SK-N-SH (cell line): ENCODE measurements at regions not wholly inside any gene's neighbourhood (a gene's known extent, or its start where the extent isn't known, plus 50 kb on each side); places are given as distances from the start of the nearest gene placed in this dataset.

ENCODE experiments used
- CTCF ChIA-PET: fragments of 300-600, 350-600 bp; formaldehyde crosslinking; extraction: SDS; loops from one replicate; lab custom pipeline; 2021; lab: Yijun Ruan, JAX
- POLR2A ChIA-PET: fragments of 350-600 bp; sonication (Branson Sonifier 250); formaldehyde crosslinking; extraction: SDS; loops from one replicate; lab custom pipeline; 2020; ENCODE audit warnings: antibody characterized with exemption, inconsistent platforms; lab: Yijun Ruan, JAX
- DNase-seq: peaks from one replicate; pipeline ENCODE4 v3.0.0; 2012
- H2AFZ ChIP-seq: fragments of 200-600 bp; sonication (generic); 2 replicates; pipeline ENCODE4 v1.8.1; 2016; ENCODE audit warnings: antibody characterized with exemption, mild to moderate bottlenecking, low read depth
- H3F3A ChIP-seq: fragments of 200-600 bp; sonication (generic); replicated peaks from 2 replicates; pipeline ENCODE3; 2016; ENCODE audit warnings: antibody characterized with exemption, mild to moderate bottlenecking; ENCODE audit not compliant: insufficient read depth
- H3K27ac ChIP-seq, 2 experiments: fragments of 200-500 bp in 1 of 2; fragments of 200-600 bp in 1 of 2; sonication (Bioruptor generic) in 1 of 2; sonication (generic), shearing (Covaris generic) in 1 of 2; 2 replicates each; pipeline versions ENCODE4 v1.5.1 to v1.6.1; 2014 to 2016; ENCODE audit warnings: low read depth in 2 of 2, inconsistent platforms in 1 of 2, low read length in 1 of 2, mild to moderate bottlenecking in 1 of 2, mixed read lengths in 1 of 2
- H3K27me3 ChIP-seq: fragments of 200-600 bp; sonication (generic), shearing (Covaris generic); 2 replicates; pipeline ENCODE4 v1.6.1; 2016; ENCODE audit warnings: mixed run types; ENCODE audit not compliant: insufficient read depth
- H3K36me3 ChIP-seq, 2 experiments: fragments of 200-500 bp in 1 of 2; fragments of 200-600 bp in 1 of 2; sonication (Bioruptor generic) in 1 of 2; sonication (generic) in 1 of 2; replicated peaks in 1 of 2; 2 replicates each; pipeline versions ENCODE3 to v1.5.1; 2014 to 2016; ENCODE audit warnings: low read length in 1 of 2, mild to moderate bottlenecking in 1 of 2; ENCODE audit not compliant: insufficient read depth in 2 of 2, control insufficient read depth in 1 of 2
- H3K4me1 ChIP-seq, 2 experiments: fragments of 200-500 bp in 1 of 2; fragments of 200-600 bp in 1 of 2; sonication (Bioruptor generic) in 1 of 2; sonication (generic), shearing (Covaris generic) in 1 of 2; 2 replicates each; pipeline versions ENCODE4 v1.5.1 to v1.6.1; 2014 to 2016; ENCODE audit warnings: low read depth in 1 of 2, low read length in 1 of 2, mixed run types in 1 of 2; ENCODE audit not compliant: insufficient read depth in 2 of 2, control insufficient read depth in 1 of 2
- H3K4me2 ChIP-seq: fragments of 200-600 bp; sonication (generic), shearing (Covaris generic); 2 replicates; pipeline ENCODE4 v1.6.1; 2017; ENCODE audit warnings: mixed run types
- H3K4me3 ChIP-seq, 2 experiments: fragments of 200-500 bp in 1 of 2; fragments of 200-600 bp in 1 of 2; sonication (Bioruptor generic) in 1 of 2; sonication (generic), shearing (Covaris generic) in 1 of 2; 2 replicates each; pipeline versions ENCODE4 v1.5.1 to v1.8.1; 2014 to 2016; ENCODE audit warnings: low read depth in 2 of 2, inconsistent platforms in 1 of 2, low read length in 1 of 2, mild to moderate bottlenecking in 1 of 2, mixed read lengths in 1 of 2, moderate library complexity in 1 of 2
- H3K79me2 ChIP-seq: fragments of 200-600 bp; sonication (generic); 2 replicates; pipeline ENCODE4 v1.8.1; 2017; ENCODE audit warnings: mild to moderate bottlenecking; ENCODE audit not compliant: insufficient read depth
- H3K9ac ChIP-seq: fragments of 200-600 bp; sonication (generic); 2 replicates; pipeline ENCODE4 v1.6.1; 2017; ENCODE audit warnings: mixed run types
- H3K9me2 ChIP-seq: fragments of 200-600 bp; sonication (generic); 2 replicates; pipeline ENCODE4 v1.6.1; 2017; ENCODE audit warnings: mixed run types
- H3K9me3 ChIP-seq: fragments of 200-600 bp; sonication (generic); 2 replicates; pipeline ENCODE4 v1.6.1; 2017; ENCODE audit warnings: mixed run types, mild to moderate bottlenecking, moderate library complexity
- H4K20me1 ChIP-seq: fragments of 200-600 bp; sonication (generic); 2 replicates; pipeline ENCODE4 v1.6.1; 2017; ENCODE audit warnings: mild to moderate bottlenecking, mixed run types; ENCODE audit not compliant: insufficient read depth
- CHD2 ChIP-seq: fragments of 150-350 bp; IDR thresholded peaks from 2 replicates; pipeline ENCODE4 v1.6.1; 2018; ENCODE audit warnings: low read length; ENCODE audit not compliant: partially characterized antibody
- EP300 ChIP-seq, 2 experiments: IDR thresholded peaks; 2 replicates each; pipeline versions ENCODE4 v1.4.0 to v1.6.1; 2012; ENCODE audit warnings: borderline replicate concordance in 1 of 2, low read depth in 1 of 2, low read length in 1 of 2
- EZH2phosphoT487 ChIP-seq: fragments of 200-600 bp; sonication (generic); IDR thresholded peaks from 2 replicates; pipeline ENCODE4 v1.6.1; 2017; ENCODE audit warnings: low read depth, mixed run types, mild to moderate bottlenecking, antibody characterized with exemption, moderate library complexity, borderline replicate concordance
- FOXJ3 ChIP-seq: sonication (generic); formaldehyde crosslinking; IDR thresholded peaks from 2 replicates; pipeline ENCODE4 v1.5.1; 2020; ENCODE audit warnings: mild to moderate bottlenecking, missing genetic modification reagents
- GATA2 ChIP-seq: sonication (generic); formaldehyde crosslinking; IDR thresholded peaks from 2 replicates; pipeline ENCODE4 v1.5.0; 2020; ENCODE audit warnings: mild to moderate bottlenecking, missing genetic modification reagents
- MEF2A ChIP-seq: IDR thresholded peaks from 2 replicates; pipeline ENCODE4 v1.4.0; 2012; ENCODE audit warnings: low read depth, borderline replicate concordance
- MXI1 ChIP-seq: IDR thresholded peaks from 2 replicates; pipeline ENCODE4 v1.6.1; 2012; ENCODE audit warnings: mild to moderate bottlenecking, low read depth, low read length, improper control_type of control experiment
- NFIC ChIP-seq: IDR thresholded peaks from 2 replicates; pipeline ENCODE4 v1.4.0; 2012; ENCODE audit warnings: borderline replicate concordance
- NRF1 ChIP-seq: IDR thresholded peaks from 2 replicates; pipeline ENCODE4 v1.6.1; 2012; ENCODE audit warnings: low read depth, mild to moderate bottlenecking, low read length
- PBX3 ChIP-seq: IDR thresholded peaks from 2 replicates; pipeline ENCODE4; 2012
- POLR2AphosphoS5 ChIP-seq: IDR thresholded peaks from 2 replicates; pipeline ENCODE4 v1.6.1; 2012; ENCODE audit warnings: low read depth, low read length
- RFX5 ChIP-seq: IDR thresholded peaks from 2 replicates; pipeline ENCODE4 v1.6.1; 2012; ENCODE audit warnings: mild to moderate bottlenecking, improper control_type of control experiment, low read length
- RXRA ChIP-seq: IDR thresholded peaks from 2 replicates; pipeline ENCODE4 v1.4.0; 2012; ENCODE audit warnings: low read depth, mild to moderate bottlenecking, borderline replicate concordance
- SMC3 ChIP-seq: IDR thresholded peaks from 2 replicates; pipeline ENCODE4 v1.6.1; 2012; ENCODE audit warnings: low read depth, low read length, improper control_type of control experiment
- TAF1 ChIP-seq: IDR thresholded peaks from 2 replicates; pipeline ENCODE4 v1.6.1; 2012; ENCODE audit warnings: low read depth, mild to moderate bottlenecking, low read length, moderate library complexity, borderline replicate concordance
- TEAD4 ChIP-seq: IDR thresholded peaks from 2 replicates; pipeline ENCODE4 v1.4.0; 2012; ENCODE audit warnings: mild to moderate bottlenecking, borderline replicate concordance; ENCODE audit not compliant: insufficient read depth
- USF1 ChIP-seq: IDR thresholded peaks from 2 replicates; pipeline ENCODE4 v1.4.0; 2012; ENCODE audit warnings: low read depth, borderline replicate concordance
- ZBTB33 ChIP-seq: IDR thresholded peaks from 2 replicates; pipeline ENCODE4 v1.4.0; 2012; ENCODE audit warnings: low read depth, borderline replicate concordance
- WGBS: methylation state at CpG from one replicate; pipeline ENCODE4 v1.1.6; 2017; ENCODE audit warnings: low lambda C conversion rate; 5-methylcytosine and 5-hydroxymethylcytosine counted together
- TF ChIP-seq, protein P1 (sequence below): fragments of 150-350 bp; IDR thresholded peaks from 2 replicates; pipeline ENCODE4 v1.6.1; 2017; ENCODE audit warnings: antibody characterized with exemption, low read length, low read depth, borderline replicate concordance

GRCh38 chr3:14595561-14595960, 55.4 kb upstream of the GRIP2 start:
- CTCF ChIA-PET = interaction anchor here (0.7 to 1.7 kb wide), 7 partner anchors 46 to 393 kb away, joined by 3 to 5 read pairs (median 3); no protein-coding TSS in a partner anchor
- Histone ChIP-seq H3K4me2 (no peak overlapping the region), H3K36me3 (no peaks in the 10 kb centered on the region), H3K79me2 (no peaks in the 10 kb centered on the region), H3K9ac (no peak overlapping the region), H3K9me3 (no peaks in the 10 kb centered on the region), H4K20me1 (no peaks in the 10 kb centered on the region), H3K27me3 (peaks cover 6% of the 10 kb centered on the region; the same call in 1 of the 2 replicates), H2AFZ (no peak overlapping the region), H3K4me1 (peaks cover 0 to 5% of the 10 kb centered on the region in 2 experiments; a peak in 1 of 4 replicates), H3K27ac (no peak overlapping the region), H3F3A (no peaks in the 10 kb centered on the region), H3K4me3 (no peak overlapping the region), H3K9me2 (no peaks in the 10 kb centered on the region)
- POLR2A ChIA-PET = no interaction called here
- no peak for TF ChIP-seq TAF1
- no peak for TF ChIP-seq MEF2A
- TF ChIP-seq GATA2 (CRISPR knock-in tag) = no peak
- no peak for TF ChIP-seq SMC3
- no peak for TF ChIP-seq MXI1
- TF ChIP-seq FOXJ3 (CRISPR knock-in tag) = no peak
- TF ChIP-seq EP300 (IDR thresholded peaks at IDR 0.05; ENCODE audit: borderline replicate concordance in 1 of 2, low read depth in 1 of 2, low read length in 1 of 2) = no peak
- TF ChIP-seq ZBTB33 = no peak
- no peak for TF ChIP-seq PBX3
- no peak for TF ChIP-seq USF1
- TF ChIP-seq POLR2AphosphoS5 = no peak
- no peak for TF ChIP-seq CHD2
- no peak for TF ChIP-seq EZH2phosphoT487
- no peak for TF ChIP-seq NFIC
- TF ChIP-seq RFX5 = no peak
- TF ChIP-seq NRF1 = no peak
- no peak for TF ChIP-seq TEAD4
- TF ChIP-seq, protein P1, sequence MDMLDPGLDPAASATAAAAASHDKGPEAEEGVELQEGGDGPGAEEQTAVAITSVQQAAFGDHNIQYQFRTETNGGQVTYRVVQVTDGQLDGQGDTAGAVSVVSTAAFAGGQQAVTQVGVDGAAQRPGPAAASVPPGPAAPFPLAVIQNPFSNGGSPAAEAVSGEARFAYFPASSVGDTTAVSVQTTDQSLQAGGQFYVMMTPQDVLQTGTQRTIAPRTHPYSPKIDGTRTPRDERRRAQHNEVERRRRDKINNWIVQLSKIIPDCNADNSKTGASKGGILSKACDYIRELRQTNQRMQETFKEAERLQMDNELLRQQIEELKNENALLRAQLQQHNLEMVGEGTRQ = no peak
- TF ChIP-seq RXRA = no peak
- no peak for DNase-seq
- whole genome bisulfite sequencing = 59% methylated on average over 2 of the region's 8 CpGs
